H1 (cell line): ENCODE measurements at regions not wholly inside any gene's neighbourhood (a gene's known extent, or its start where the extent isn't known, plus 50 kb on each side); places are given as distances from the start of the nearest gene placed in this dataset.

ENCODE experiments used
- CTCF ChIA-PET: fragments of 300-600 bp; sonication (Branson Sonifier 250); formaldehyde crosslinking; loops from one replicate; lab custom pipeline; 2021; ENCODE audit not compliant: partially characterized antibody; lab: Charles Lee
- POLR2A ChIA-PET: fragments of 300-600 bp; sonication (Branson Sonifier 250); formaldehyde crosslinking; loops from one replicate; lab custom pipeline; 2021; ENCODE audit warnings: inconsistent platforms; ENCODE audit not compliant: partially characterized antibody; lab: Charles Lee
- DNase-seq, 2 experiments: peaks; one replicate each; pipeline versions ENCODE4 v3.0.0 to v3.0.0-alpha.2; 2010 to 2022; ENCODE audit warnings: low spot score in 2 of 2, low read depth in 1 of 2, mixed read lengths in 1 of 2
- FAIRE-seq: peaks from 2 replicates; lab custom pipeline; 2011; peaks lifted over from hg19 to GRCh38; lab: Jason Lieb, UNC
- H2AFZ ChIP-seq: 2 replicates; pipeline ENCODE4 v1.8.1; 2012; ENCODE audit warnings: low read length, inconsistent platforms
- H2AK5ac ChIP-seq: 2 replicates; pipeline ENCODE4 v1.6.1; 2013; ENCODE audit warnings: low read depth, low read length
- H2BK120ac ChIP-seq: replicated peaks from 2 replicates; pipeline ENCODE3; 2013; ENCODE audit warnings: low read depth, low read length, inconsistent platforms
- H2BK12ac ChIP-seq: 2 replicates; pipeline ENCODE4 v1.6.1; 2013; ENCODE audit warnings: low read depth, low read length
- H2BK15ac ChIP-seq: 2 replicates; pipeline ENCODE4 v1.6.1; 2013; ENCODE audit warnings: low read length
- H2BK20ac ChIP-seq: 2 replicates; pipeline ENCODE4 v1.6.1; 2013; ENCODE audit warnings: low read length
- H2BK5ac ChIP-seq: 2 replicates; pipeline ENCODE4 v1.6.1; 2013; ENCODE audit warnings: low read depth, low read length
- H3K14ac ChIP-seq: 2 replicates; pipeline ENCODE4 v1.6.1; 2013; ENCODE audit warnings: inconsistent platforms; ENCODE audit not compliant: insufficient read length
- H3K18ac ChIP-seq: 2 replicates; pipeline ENCODE4 v1.6.1; 2013; ENCODE audit warnings: low read length; ENCODE audit errors: extremely low read depth
- H3K23ac ChIP-seq: 2 replicates; pipeline ENCODE4 v1.6.1; 2013; ENCODE audit warnings: inconsistent platforms; ENCODE audit not compliant: insufficient read length
- H3K23me2 ChIP-seq: 2 replicates; pipeline ENCODE4 v1.6.1; 2013; ENCODE audit warnings: low read depth, low read length
- H3K27ac ChIP-seq: 2 replicates; pipeline ENCODE4 v1.6.1; 2011; ENCODE audit warnings: low read depth, low read length, inconsistent platforms
- H3K27me3 ChIP-seq, 4 experiments: replicated peaks in 1 of 4; 1 replicate in 1 of 4; 2 replicates in 3 of 4; pipeline versions ENCODE4 v1.6.1 to v1.8.1; 2011 to 2013; ENCODE audit warnings: low read length in 3 of 4, mild to moderate bottlenecking in 3 of 4, inconsistent platforms in 2 of 4, mixed read lengths in 2 of 4, moderate library complexity in 1 of 4; ENCODE audit not compliant: control insufficient read depth in 3 of 4, insufficient read depth in 3 of 4; ENCODE audit errors: extremely low read depth in 1 of 4
- H3K36me3 ChIP-seq, 4 experiments: 2 replicates each; pipeline versions ENCODE4 v1.6.1 to v1.8.1; 2011 to 2013; ENCODE audit warnings: mild to moderate bottlenecking in 4 of 4, low read length in 3 of 4, moderate library complexity in 2 of 4, control low read depth in 1 of 4, inconsistent platforms in 1 of 4; ENCODE audit not compliant: insufficient read depth in 4 of 4, control insufficient read depth in 2 of 4
- H3K4ac ChIP-seq: replicated peaks from 2 replicates; pipeline ENCODE3; 2013; ENCODE audit warnings: low read length, low read depth, mixed read lengths, inconsistent platforms; ENCODE audit not compliant: insufficient read length
- H3K4me1 ChIP-seq, 4 experiments: replicated peaks in 1 of 4; 1 replicate in 1 of 4; 2 replicates in 3 of 4; pipeline versions ENCODE4 v1.6.1 to v1.8.1; 2011 to 2013; ENCODE audit warnings: low read length in 3 of 4, inconsistent platforms in 2 of 4, mixed read lengths in 1 of 4; ENCODE audit not compliant: insufficient read depth in 4 of 4, control insufficient read depth in 3 of 4
- H3K4me2 ChIP-seq, 2 experiments: 2 replicates each; pipeline versions ENCODE4 v1.6.1 to v1.8.1; 2011 to 2013; ENCODE audit warnings: low read depth in 2 of 2, low read length in 2 of 2, control low read depth in 1 of 2, inconsistent platforms in 1 of 2, mild to moderate bottlenecking in 1 of 2; ENCODE audit not compliant: insufficient read depth in 1 of 2
- H3K4me3 ChIP-seq, 4 experiments: fragments of 200-600, 300-600 bp in 1 of 4; sonication (generic), shearing (Covaris generic), sonication (Bioruptor Twin) in 1 of 4; 2 replicates each; pipeline versions ENCODE4 v1.5.1 to v1.8.1; 2011 to 2016; ENCODE audit warnings: low read length in 4 of 4, low read depth in 3 of 4, control low read depth in 2 of 4, inconsistent platforms in 2 of 4, mild to moderate bottlenecking in 2 of 4, mixed read lengths in 1 of 4, moderate library complexity in 1 of 4; ENCODE audit not compliant: insufficient read depth in 2 of 4; ENCODE audit errors: extremely low read depth in 1 of 4
- H3K56ac ChIP-seq: replicated peaks from 2 replicates; pipeline ENCODE3; 2013; ENCODE audit warnings: low read depth, mild to moderate bottlenecking, mixed read lengths, low read length, inconsistent platforms; ENCODE audit not compliant: insufficient read length
- H3K79me1 ChIP-seq: 2 replicates; pipeline ENCODE4 v1.6.1; 2013; ENCODE audit warnings: low read depth, low read length, control low read depth
- H3K79me2 ChIP-seq, 2 experiments: 2 replicates each; pipeline versions ENCODE4 v1.6.1 to v1.8.1; 2012 to 2013; ENCODE audit warnings: low read length in 2 of 2, mild to moderate bottlenecking in 2 of 2, inconsistent platforms in 1 of 2; ENCODE audit not compliant: insufficient read depth in 2 of 2, control insufficient read depth in 1 of 2
- H3K9ac ChIP-seq, 4 experiments: replicated peaks in 1 of 4; 1 replicate in 1 of 4; 2 replicates in 3 of 4; pipeline versions ENCODE4 v1.6.1 to v1.8.1; 2011 to 2013; ENCODE audit warnings: low read depth in 3 of 4, low read length in 3 of 4, control low read depth in 2 of 4, mild to moderate bottlenecking in 2 of 4, moderate library complexity in 2 of 4, inconsistent platforms in 1 of 4; ENCODE audit errors: extremely low read depth in 1 of 4
- H3K9me3 ChIP-seq, 2 experiments: 2 replicates each; pipeline versions ENCODE4 v1.6.1 to v1.8.1; 2012 to 2013; ENCODE audit warnings: mild to moderate bottlenecking in 2 of 2, moderate library complexity in 2 of 2, control low read depth in 1 of 2, inconsistent platforms in 1 of 2, low read depth in 1 of 2, low read length in 1 of 2, mixed read lengths in 1 of 2; ENCODE audit not compliant: insufficient read depth in 2 of 2
- H4K20me1 ChIP-seq, 2 experiments: replicated peaks in 1 of 2; 2 replicates each; pipeline versions ENCODE3 to v1.8.1; 2011 to 2013; ENCODE audit warnings: inconsistent platforms in 2 of 2, low read length in 2 of 2, mild to moderate bottlenecking in 1 of 2; ENCODE audit not compliant: insufficient read depth in 2 of 2, control insufficient read depth in 1 of 2
- H4K5ac ChIP-seq: 2 replicates; pipeline ENCODE4 v1.6.1; 2013; ENCODE audit warnings: low read length, low read depth, mixed read lengths, inconsistent platforms; ENCODE audit not compliant: insufficient read length
- H4K8ac ChIP-seq: 2 replicates; pipeline ENCODE4 v1.8.0; 2013; ENCODE audit warnings: mild to moderate bottlenecking, moderate library complexity, low read length, inconsistent platforms; ENCODE audit not compliant: insufficient read depth; ENCODE audit errors: extremely low read depth
- H4K91ac ChIP-seq: replicated peaks from 2 replicates; pipeline ENCODE3; 2013; ENCODE audit warnings: low read length, mixed read lengths, inconsistent platforms; ENCODE audit not compliant: insufficient read length
- CBX5 ChIP-seq: fragments of 300-800, 300-1000 bp; sonication (generic); IDR thresholded peaks from 2 replicates; pipeline ENCODE4 v1.7.1; 2016; ENCODE audit warnings: antibody characterized with exemption, low read length, low read depth
- CHD2 ChIP-seq: IDR thresholded peaks from 2 replicates; pipeline ENCODE4 v1.6.1; 2012; ENCODE audit warnings: low read length, improper control_type of control experiment
- CTBP2 ChIP-seq: IDR thresholded peaks from 2 replicates; pipeline ENCODE4 v1.7.0; 2011; ENCODE audit warnings: borderline replicate concordance, mild to moderate bottlenecking, moderate library complexity, mixed read lengths, low read length; ENCODE audit not compliant: insufficient read depth, insufficient read length
- WGBS, 2 experiments: shearing (Covaris generic) in 1 of 2; methylation state at CpG; one replicate each; pipeline versions ENCODE4 v1.1.6 to v1.1.7; 2013 to 2015; ENCODE audit warnings: low lambda C conversion rate in 2 of 2, mixed read lengths in 2 of 2, inconsistent platforms in 1 of 2, low coverage in 1 of 2, missing lambda C conversion rate in 1 of 2; ENCODE audit not compliant: insufficient replicate concordance in 2 of 2, insufficient coverage in 1 of 2, insufficient read length in 1 of 2; ENCODE audit errors: extremely low coverage in 1 of 2, missing lambda C conversion rate in 1 of 2; 5-methylcytosine and 5-hydroxymethylcytosine counted together

GRCh38 chr6:3610921-3611320, 140.6 kb downstream of the PXDC1 start:
- no peaks in the 10 kb centered on the region for H3K9me3 ChIP-seq
- FAIRE-seq = no peak

More at GRCh38 chr6:3610921-3611320, 140.6 kb downstream of the PXDC1 start:
- H3K4ac ChIP-seq = no peak overlapping the region
- H3K23ac ChIP-seq = no peak overlapping the region
- H4K8ac ChIP-seq = no peak overlapping the region
- no peaks in the 10 kb centered on the region for H4K20me1 ChIP-seq
- WGBS, 2 experiments = 91% methylated on average over 7 of the region's 7 CpGs; no CpG with 5 or more reads in 1 of the 2 experiments
- peaks cover 0 to 2% (median 0%) of the 10 kb centered on the region in 4 experiments; a peak in 1 of 7 replicates for H3K27me3 ChIP-seq
- H2AFZ ChIP-seq = no peak overlapping the region
- no peaks in the 10 kb centered on the region for H3K36me3 ChIP-seq
- no peak overlapping the region for H4K91ac ChIP-seq
- no peak overlapping the region for H3K18ac ChIP-seq
- no peaks in the 10 kb centered on the region for H3K79me2 ChIP-seq
- no peak overlapping the region for H3K9ac ChIP-seq
- H3K56ac ChIP-seq = no peak overlapping the region
- H3K79me1 ChIP-seq = no peaks in the 10 kb centered on the region
- no peak overlapping the region for H3K4me3 ChIP-seq
- no peak overlapping the region for H2AK5ac ChIP-seq
- H3K4me1 ChIP-seq = no peaks in the 10 kb centered on the region
- no peak overlapping the region for H2BK12ac ChIP-seq
- TF ChIP-seq CBX5 = no peak
- no peak for TF ChIP-seq CTBP2
- no peak for TF ChIP-seq CHD2
- H3K23me2 ChIP-seq = no peaks in the 10 kb centered on the region
- no peak overlapping the region for H2BK5ac ChIP-seq
- no peak overlapping the region for H4K5ac ChIP-seq
- no peak overlapping the region for H3K4me2 ChIP-seq
- CTCF ChIA-PET = interaction anchor here (1.4 kb wide), 1 partner anchor 238 kb away, joined by 5 read pairs; the partner anchor contains the start of gene FAM50B
- H2BK120ac ChIP-seq = no peak overlapping the region
- no peak overlapping the region for H3K14ac ChIP-seq
- DNase-seq = peak in 1 of 2 experiments; percentile 23
- no peak overlapping the region for H2BK20ac ChIP-seq
- H2BK15ac ChIP-seq = no peak overlapping the region
- no peak overlapping the region for H3K27ac ChIP-seq
- POLR2A ChIA-PET = no interaction called here
